Esophagus muscularis mucosa (tissue), 4 donors: ENCODE measurements at regions not wholly inside any gene's neighbourhood (a gene's known extent, or its start where the extent isn't known, plus 50 kb on each side); places are given as distances from the start of the nearest gene placed in this dataset.
"Not testable (repeated sequence)": the region's sequence is repeated elsewhere in the genome, so short reads cannot be mapped to it uniquely, and the experiment has no call there.

ENCODE experiments used
- DNase-seq: peaks from one replicate; pipeline ENCODE4 v3.0.0-alpha.2; 2017; ENCODE audit errors: extremely low spot score
- H3K27ac ChIP-seq, 4 donors: fragments of 200-600 bp; sonication (generic); replicated peaks in 1 of 4; 1 replicate in 3 of 4; 2 replicates in 1 of 4; pipeline ENCODE4 v1.5.1; 2016 to 2019; ENCODE audit warnings: mild to moderate bottlenecking in 1 of 4
- H3K27me3 ChIP-seq, 4 donors: fragments of 200-600 bp; sonication (generic); one replicate each; pipeline versions ENCODE4 v1.5.1 to v1.6.0; 2016 to 2019
- H3K36me3 ChIP-seq, 4 donors: fragments of 200-600 bp; sonication (generic); one replicate each; pipeline ENCODE4 v1.5.1; 2016 to 2019
- H3K4me1 ChIP-seq, 4 donors: fragments of 200-600 bp; sonication (generic); one replicate each; pipeline ENCODE4 v1.5.1; 2016 to 2019
- H3K4me3 ChIP-seq, 4 donors: fragments of 200-600 bp; sonication (generic); 1 replicate in 2 of 4; 2 replicates in 2 of 4; pipeline ENCODE4 v1.5.1; 2016 to 2019; ENCODE audit warnings: mild to moderate bottlenecking in 4 of 4, moderate library complexity in 1 of 4
- H3K9me3 ChIP-seq, 4 donors: fragments of 200-600 bp; sonication (generic); 1 replicate in 3 of 4; 2 replicates in 1 of 4; pipeline ENCODE4 v1.5.1; 2016 to 2019
- EP300 ChIP-seq: sonication (generic); formaldehyde crosslinking; IDR thresholded peaks from one replicate; pipeline ENCODE4 v1.6.1; 2017; ENCODE audit warnings: antibody characterized with exemption
- POLR2A ChIP-seq: fragments of 450-650 bp; IDR thresholded peaks from one replicate; pipeline ENCODE4 v1.6.1; 2017; ENCODE audit warnings: antibody characterized with exemption, moderate library complexity, mild to moderate bottlenecking, low read depth
- POLR2AphosphoS5 ChIP-seq, 2 donors: sonication (generic); formaldehyde crosslinking; IDR thresholded peaks; one replicate each; pipeline ENCODE4 v1.6.1; 2017; ENCODE audit warnings: antibody characterized with exemption in 2 of 2
- WGBS: methylation state at CpG from one replicate; pipeline ENCODE4 v1.1.5; 2018; 5-methylcytosine and 5-hydroxymethylcytosine counted together
- intact Hi-C: fragments of 100-400 bp; cut with DNase I; formaldehyde crosslinking; loops from one replicate; pipeline ENCODE4 v1.15.1; 2023
- TF ChIP-seq, protein P1 (sequence below), 3 experiments: fragments of 200-600 bp in 2 of 3; fragments of 450-650 bp in 1 of 3; sonication (generic) in 2 of 3; IDR thresholded peaks; one replicate each; pipeline ENCODE4 v1.5.1; 2017 to 2019; ENCODE audit warnings: antibody characterized with exemption in 3 of 3, mild to moderate bottlenecking in 2 of 3, moderate library complexity in 1 of 3

DNA sequence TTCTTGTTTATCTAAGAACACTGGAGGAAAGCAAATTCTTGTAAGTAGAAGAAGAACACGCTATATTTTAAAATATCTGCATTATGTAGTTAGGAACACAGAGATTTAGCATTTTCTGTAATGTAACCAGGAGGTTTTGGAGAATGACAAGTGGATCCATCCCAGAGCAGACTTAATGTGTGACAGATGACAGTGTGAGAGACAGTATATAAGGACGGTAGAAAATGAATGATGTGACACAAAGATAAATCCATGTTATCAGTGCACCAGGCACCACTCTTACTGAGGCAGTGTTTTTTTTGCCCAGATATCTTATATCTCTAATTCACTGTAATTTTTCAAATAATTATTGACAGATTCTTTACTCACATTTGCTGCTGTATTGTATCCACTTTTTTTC lies 239.0 kb upstream of the KCNN2 start:
- no peak overlapping the region for H3K4me3 ChIP-seq
- no peak overlapping the region for H3K27ac ChIP-seq
- H3K36me3 ChIP-seq = no peaks in the 10 kb centered on the region
- no peaks in the 10 kb centered on the region for H3K27me3 ChIP-seq
- 82% methylated on average over 2 of the region's 2 CpGs for WGBS
- TF ChIP-seq, protein P1, sequence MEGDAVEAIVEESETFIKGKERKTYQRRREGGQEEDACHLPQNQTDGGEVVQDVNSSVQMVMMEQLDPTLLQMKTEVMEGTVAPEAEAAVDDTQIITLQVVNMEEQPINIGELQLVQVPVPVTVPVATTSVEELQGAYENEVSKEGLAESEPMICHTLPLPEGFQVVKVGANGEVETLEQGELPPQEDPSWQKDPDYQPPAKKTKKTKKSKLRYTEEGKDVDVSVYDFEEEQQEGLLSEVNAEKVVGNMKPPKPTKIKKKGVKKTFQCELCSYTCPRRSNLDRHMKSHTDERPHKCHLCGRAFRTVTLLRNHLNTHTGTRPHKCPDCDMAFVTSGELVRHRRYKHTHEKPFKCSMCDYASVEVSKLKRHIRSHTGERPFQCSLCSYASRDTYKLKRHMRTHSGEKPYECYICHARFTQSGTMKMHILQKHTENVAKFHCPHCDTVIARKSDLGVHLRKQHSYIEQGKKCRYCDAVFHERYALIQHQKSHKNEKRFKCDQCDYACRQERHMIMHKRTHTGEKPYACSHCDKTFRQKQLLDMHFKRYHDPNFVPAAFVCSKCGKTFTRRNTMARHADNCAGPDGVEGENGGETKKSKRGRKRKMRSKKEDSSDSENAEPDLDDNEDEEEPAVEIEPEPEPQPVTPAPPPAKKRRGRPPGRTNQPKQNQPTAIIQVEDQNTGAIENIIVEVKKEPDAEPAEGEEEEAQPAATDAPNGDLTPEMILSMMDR (IDR thresholded peaks at IDR 0.05) = no peak
- TF ChIP-seq EP300 (no peak), POLR2A (no peak), POLR2AphosphoS5 (IDR thresholded peaks at IDR 0.05) (no peak)
- intact Hi-C loops = no loop called here
- no peaks in the 10 kb centered on the region for H3K9me3 ChIP-seq
- no peak for DNase-seq
- no peaks in the 10 kb centered on the region for H3K4me1 ChIP-seq

DNA sequence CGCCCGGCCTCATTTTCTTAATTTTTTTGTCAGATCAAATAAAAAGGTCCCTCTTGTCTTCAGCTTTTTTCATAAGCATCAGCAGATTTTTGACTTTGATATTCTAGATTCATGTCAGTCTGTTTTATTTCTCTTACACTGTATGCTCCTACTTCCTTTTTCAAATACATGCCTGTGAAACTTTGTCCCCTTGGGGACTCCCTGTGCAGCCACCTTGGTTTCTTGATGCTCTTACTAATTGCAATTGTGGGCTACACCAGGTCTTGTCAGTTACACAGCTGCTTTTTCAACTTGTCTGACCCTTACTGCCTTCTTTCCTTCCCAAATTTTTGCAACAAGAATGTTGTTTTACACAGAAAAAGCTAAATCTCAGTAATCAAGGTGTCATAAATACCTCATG lies 238.2 kb upstream of the KCNN2 start:
- Histone ChIP-seq H3K9me3 (no peaks in the 10 kb centered on the region), H3K4me1 (no peaks in the 10 kb centered on the region), H3K36me3 (no peaks in the 10 kb centered on the region), H3K27me3 (no peaks in the 10 kb centered on the region), H3K27ac (no peak overlapping the region), H3K4me3 (no peak overlapping the region)
- DNase-seq = no peak
- no peak for TF ChIP-seq POLR2A
- no peak for TF ChIP-seq POLR2AphosphoS5 (IDR thresholded peaks at IDR 0.05)
- TF ChIP-seq EP300 = no peak
- TF ChIP-seq, protein P1 (IDR thresholded peaks at IDR 0.05) = no peak
- intact Hi-C loops = no loop called here
- WGBS = 93% methylated on average over 2 of the region's 2 CpGs

DNA sequence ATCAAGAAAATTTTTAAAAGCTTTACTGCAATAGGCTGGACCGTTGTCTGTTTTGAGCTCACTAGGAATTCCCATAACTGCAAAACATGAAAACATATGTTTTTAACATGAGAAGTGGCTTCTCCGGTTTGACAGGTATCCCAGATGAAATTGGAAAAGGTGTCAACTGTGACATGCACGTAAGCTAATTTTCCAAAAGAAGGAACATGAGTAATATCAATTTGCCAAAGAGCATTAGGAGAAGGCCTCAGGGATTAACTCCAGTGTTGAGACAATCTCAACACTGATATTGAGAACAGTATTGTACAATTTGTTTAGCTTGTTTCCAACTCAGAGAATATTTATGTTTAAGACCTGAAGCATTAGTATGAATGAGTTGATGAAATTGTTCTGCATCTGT lies 215.5 kb upstream of the KCNN2 start:
- Histone ChIP-seq H3K9me3 (peaks cover 0 to 9% (median 0%) of the 10 kb centered on the region in 4 donors), H3K27ac (no peak overlapping the region), H3K36me3 (no peaks in the 10 kb centered on the region), H3K4me1 (no peaks in the 10 kb centered on the region), H3K4me3 (no peak overlapping the region), H3K27me3 (no peaks in the 10 kb centered on the region)
- DNase-seq = no peak
- TF ChIP-seq POLR2A (no peak), POLR2AphosphoS5 (IDR thresholded peaks at IDR 0.05) (no peak), EP300 (no peak)
- TF ChIP-seq, protein P1 (IDR thresholded peaks at IDR 0.05) = no peak
- intact Hi-C loops = no loop called here
- 76% methylated on average over 3 of the region's 3 CpGs for WGBS

DNA sequence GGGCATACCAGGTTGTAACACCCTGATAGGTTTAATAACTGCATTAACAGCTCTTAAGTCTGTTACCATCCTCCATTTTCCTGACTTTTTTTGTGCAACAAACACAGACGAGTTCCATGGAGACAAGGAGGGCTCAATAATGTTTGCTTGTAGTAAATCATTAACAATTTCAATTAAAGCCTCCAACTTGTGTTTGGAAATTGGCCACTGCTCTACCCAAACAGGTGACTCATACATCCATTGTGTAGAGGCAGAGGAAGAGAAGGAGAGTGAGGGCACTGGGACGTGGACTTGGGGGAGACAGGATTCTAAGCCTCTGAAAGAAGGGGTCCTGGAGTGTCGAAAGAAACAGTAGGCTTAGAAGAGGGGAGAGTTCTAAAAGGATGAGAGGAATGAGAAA lies 213.6 kb upstream of the KCNN2 start:
- H3K27ac ChIP-seq = no peak overlapping the region
- TF ChIP-seq EP300 (no peak), POLR2A (no peak), POLR2AphosphoS5 (IDR thresholded peaks at IDR 0.05) (no peak)
- TF ChIP-seq, protein P1 (IDR thresholded peaks at IDR 0.05) = no peak
- intact Hi-C loops = no loop called here
- no peak for DNase-seq
- no peaks in the 10 kb centered on the region for H3K36me3 ChIP-seq
- peaks cover 0 to 9% (median 0%) of the 10 kb centered on the region in 4 donors for H3K9me3 ChIP-seq
- H3K4me3 ChIP-seq = no peak overlapping the region
- no peaks in the 10 kb centered on the region for H3K4me1 ChIP-seq
- WGBS = 84% methylated on average over 3 of the region's 3 CpGs
- no peaks in the 10 kb centered on the region for H3K27me3 ChIP-seq

DNA sequence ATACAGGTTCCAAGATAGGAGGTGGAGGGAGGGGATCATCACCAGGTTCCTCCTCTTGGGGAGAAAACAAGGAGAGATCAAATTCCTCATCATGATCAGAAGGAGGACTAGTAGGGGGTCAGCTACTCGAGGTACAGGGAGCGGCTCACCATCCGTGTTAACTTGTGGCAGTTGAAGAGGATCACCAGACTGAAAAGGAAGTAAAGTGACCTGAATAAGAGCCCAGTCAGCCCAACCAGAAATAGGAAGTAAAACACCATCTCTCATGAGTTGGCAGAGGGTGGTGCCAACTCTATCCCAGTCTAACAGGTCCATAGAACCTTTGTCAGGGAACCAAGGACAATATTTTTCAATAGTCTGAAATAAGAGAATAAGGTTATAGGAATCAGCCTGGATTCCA lies 213.1 kb upstream of the KCNN2 start:
- DNase-seq, H3K9me3 ChIP-seq, H3K36me3 ChIP-seq, H3K27me3 ChIP-seq, H3K4me3 ChIP-seq, H3K27ac ChIP-seq, intact Hi-C loops, H3K4me1 ChIP-seq: not testable (repeated sequence)
- WGBS = 62% methylated on average over 3 of the region's 3 CpGs
